T-helper 22 cell (primary cell): ENCODE measurements at regions not wholly inside any gene's neighbourhood (a gene's known extent, or its start where the extent isn't known, plus 50 kb on each side); places are given as distances from the start of the nearest gene placed in this dataset.

Source experiments
- DNase-seq: peaks from one replicate; pipeline ENCODE4 v3.0.0-alpha.2; 2020; ENCODE audit warnings: low read depth

GRCh38 chr2:12059616-12060441 is 313.4 kb downstream of the LPIN1 start:
- DNase-seq = no peak

GRCh38 chr2:12060886-12061285 is 314.5 kb downstream of the LPIN1 start:
- DNase-seq = no peak

- no peak for DNase-seq
These were observed 315.0 kb downstream of the LPIN1 start for GRCh38 chr2:12061286-12062052.

GRCh38 chr2:12062053-12062395 is 315.6 kb downstream of the LPIN1 start:
- DNase-seq = no peak

GRCh38 chr2:12063210-12063609 is 316.8 kb downstream of the LPIN1 start:
- DNase-seq = no peak

- DNase-seq = no peak
These were observed 317.7 kb downstream of the LPIN1 start for GRCh38 chr2:12064153-12064552.

GRCh38 chr2:12066116-12066515 is 319.7 kb downstream of the LPIN1 start:
- DNase-seq = no peak

GRCh38 chr2:12066986-12067385 is 320.6 kb downstream of the LPIN1 start:
- no peak for DNase-seq

GRCh38 chr2:12068796-12069538 is 322.5 kb downstream of the LPIN1 start:
- no peak for DNase-seq

GRCh38 chr2:12070153-12070552 is 323.7 kb downstream of the LPIN1 start:
- no peak for DNase-seq

- DNase-seq = no peak
These were observed 324.1 kb downstream of the LPIN1 start for GRCh38 chr2:12070581-12070980.

GRCh38 chr2:12071318-12071717 is 324.9 kb downstream of the LPIN1 start:
- DNase-seq = no peak

GRCh38 chr2:12073217-12073852 is 326.9 kb downstream of the LPIN1 start:
- DNase-seq = no peak

GRCh38 chr2:12074126-12074844 is 327.9 kb downstream of the LPIN1 start:
- no peak for DNase-seq

GRCh38 chr2:12074845-12075217 is 328.4 kb downstream of the LPIN1 start:
- DNase-seq = no peak

GRCh38 chr2:12075603-12076002 is 329.2 kb downstream of the LPIN1 start:
- no peak for DNase-seq

- DNase-seq = no peak
These were observed 330.4 kb downstream of the LPIN1 start for GRCh38 chr2:12076810-12077209.

- DNase-seq = no peak
These were observed 333.9 kb downstream of the LPIN1 start for GRCh38 chr2:12080360-12080759.

GRCh38 chr2:12081481-12082210 is 335.2 kb downstream of the LPIN1 start:
- DNase-seq = no peak

- no peak for DNase-seq
These were observed 336.7 kb downstream of the LPIN1 start for GRCh38 chr2:12083081-12083581.
